GM12872 (cell line): ENCODE measurements at regions not wholly inside any gene's neighbourhood (a gene's known extent, or its start where the extent isn't known, plus 50 kb on each side); places are given as distances from the start of the nearest gene placed in this dataset.

Source experiments
- TF ChIP-seq, protein P1 (sequence below): IDR thresholded peaks from 3 replicates; pipeline ENCODE4 v1.5.1; 2011; ENCODE audit warnings: low read depth, mild to moderate bottlenecking, low read length, moderate library complexity; ENCODE audit not compliant: insufficient read depth

DNA sequence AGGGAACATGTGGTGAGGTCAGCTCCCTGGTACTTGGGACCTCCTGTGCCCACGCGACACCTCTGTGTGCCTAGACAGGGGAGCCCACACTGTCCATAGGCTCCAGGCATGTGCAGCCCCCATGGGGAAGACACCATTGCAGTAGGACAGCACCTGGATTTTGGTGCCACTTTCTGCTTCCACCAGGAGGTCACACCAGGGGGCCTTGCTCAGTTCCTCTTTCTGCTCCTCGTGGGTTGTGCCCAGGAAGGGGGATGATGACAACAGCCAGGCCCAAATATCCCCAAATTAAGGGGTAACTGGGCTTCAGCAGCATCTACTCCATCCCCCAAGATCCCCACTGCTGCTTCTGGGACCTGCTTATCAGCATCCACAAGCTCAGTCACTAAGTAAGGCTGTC lies 358.2 kb upstream of the KAZN start:
- TF ChIP-seq, protein P1, sequence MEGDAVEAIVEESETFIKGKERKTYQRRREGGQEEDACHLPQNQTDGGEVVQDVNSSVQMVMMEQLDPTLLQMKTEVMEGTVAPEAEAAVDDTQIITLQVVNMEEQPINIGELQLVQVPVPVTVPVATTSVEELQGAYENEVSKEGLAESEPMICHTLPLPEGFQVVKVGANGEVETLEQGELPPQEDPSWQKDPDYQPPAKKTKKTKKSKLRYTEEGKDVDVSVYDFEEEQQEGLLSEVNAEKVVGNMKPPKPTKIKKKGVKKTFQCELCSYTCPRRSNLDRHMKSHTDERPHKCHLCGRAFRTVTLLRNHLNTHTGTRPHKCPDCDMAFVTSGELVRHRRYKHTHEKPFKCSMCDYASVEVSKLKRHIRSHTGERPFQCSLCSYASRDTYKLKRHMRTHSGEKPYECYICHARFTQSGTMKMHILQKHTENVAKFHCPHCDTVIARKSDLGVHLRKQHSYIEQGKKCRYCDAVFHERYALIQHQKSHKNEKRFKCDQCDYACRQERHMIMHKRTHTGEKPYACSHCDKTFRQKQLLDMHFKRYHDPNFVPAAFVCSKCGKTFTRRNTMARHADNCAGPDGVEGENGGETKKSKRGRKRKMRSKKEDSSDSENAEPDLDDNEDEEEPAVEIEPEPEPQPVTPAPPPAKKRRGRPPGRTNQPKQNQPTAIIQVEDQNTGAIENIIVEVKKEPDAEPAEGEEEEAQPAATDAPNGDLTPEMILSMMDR: no peak

DNA sequence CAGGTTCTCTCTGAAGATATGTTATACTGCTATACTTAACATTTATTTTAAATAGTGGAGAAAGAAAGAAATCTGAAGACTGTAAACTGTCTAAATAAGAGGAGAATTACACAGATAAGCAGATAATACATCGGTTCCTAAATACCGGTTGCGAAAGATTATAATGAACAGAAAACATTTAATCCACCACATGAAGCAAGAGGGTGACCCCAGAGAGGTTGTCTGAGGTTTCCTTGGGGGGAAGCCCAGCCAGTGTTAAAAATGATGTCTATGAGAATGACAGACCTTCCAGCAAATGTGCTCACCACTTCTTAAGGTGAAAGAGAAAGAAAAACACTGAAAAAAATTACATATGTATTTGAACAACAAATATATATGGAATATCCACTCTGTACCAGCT lies 356.4 kb upstream of the KAZN start:
- TF ChIP-seq, protein P1: no peak

DNA sequence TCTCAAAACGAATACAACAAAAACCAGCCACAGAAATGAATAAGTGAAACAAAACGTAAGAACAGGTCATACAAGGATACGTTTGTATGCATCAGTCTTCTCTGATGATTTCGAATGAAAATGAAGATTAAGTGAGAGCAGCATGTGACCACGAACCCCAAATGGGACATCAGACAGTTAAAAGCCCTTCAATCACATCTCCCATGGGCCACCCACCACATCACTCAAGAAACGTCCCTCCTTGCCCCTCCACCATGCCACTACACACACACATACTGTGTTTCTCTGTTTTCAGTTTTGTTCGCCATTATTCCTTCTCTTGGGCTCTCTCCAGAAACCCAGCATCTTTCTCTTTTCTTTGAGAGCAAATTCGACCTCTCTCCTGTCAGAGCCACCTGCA lies 355.6 kb upstream of the KAZN start:
- TF ChIP-seq, protein P1: no peak

DNA sequence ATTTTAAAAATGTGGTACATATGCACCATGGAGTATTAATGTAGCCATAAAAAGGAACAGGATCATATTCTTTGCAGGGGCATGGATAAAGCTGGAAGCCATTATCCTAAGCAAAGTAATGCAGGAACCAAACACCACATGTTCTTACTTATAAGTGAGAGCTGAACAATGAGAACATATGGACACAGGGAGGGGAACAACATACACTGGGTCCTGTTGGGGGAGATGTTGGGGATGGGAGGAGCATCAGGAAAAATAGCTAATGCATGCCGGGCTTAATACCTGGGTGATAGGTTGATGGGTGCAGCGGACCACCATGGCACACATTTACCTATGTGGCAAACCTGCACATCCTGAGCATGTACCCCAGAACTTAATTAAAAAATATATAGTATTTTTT lies 352.5 kb upstream of the KAZN start:
- TF ChIP-seq, protein P1: no peak

DNA sequence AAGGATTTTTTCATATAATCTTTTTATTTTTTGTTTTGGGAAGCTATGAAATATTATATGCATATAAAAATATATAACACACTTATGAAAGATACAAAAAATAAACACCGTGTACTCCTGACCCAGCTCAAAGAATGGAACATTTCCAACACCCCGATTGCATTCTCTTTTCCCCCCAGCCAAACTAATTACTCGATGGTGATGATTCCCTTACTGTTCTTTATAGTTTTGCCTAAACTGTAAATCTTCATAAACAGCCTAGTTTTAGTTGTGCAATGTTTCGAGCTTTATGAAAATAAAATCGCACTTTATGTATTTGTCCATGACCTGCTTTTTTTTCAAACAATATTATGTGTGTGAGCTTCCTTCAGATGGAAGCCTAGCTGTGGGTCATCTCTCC lies 352.0 kb upstream of the KAZN start:
- TF ChIP-seq, protein P1: no peak

DNA sequence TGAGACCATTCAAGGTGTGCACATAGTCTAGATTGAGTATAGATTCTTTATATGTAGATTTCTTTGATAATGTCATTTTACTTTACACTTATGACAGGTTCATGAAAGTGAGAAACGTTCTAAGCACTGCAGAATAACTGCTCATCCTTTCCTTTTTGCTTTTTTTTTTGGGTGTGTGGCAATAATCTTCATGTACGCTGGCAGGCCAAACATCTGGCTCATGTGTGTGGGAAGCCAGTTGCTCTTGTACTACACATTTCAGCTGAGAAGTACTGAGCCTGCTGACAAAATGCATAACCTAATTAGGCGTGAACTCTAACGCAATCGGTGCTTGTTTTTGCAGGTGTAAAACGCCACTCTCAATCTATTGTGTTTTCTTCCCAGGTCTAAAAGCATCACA lies 350.8 kb upstream of the KAZN start:
- TF ChIP-seq, protein P1: no peak

DNA sequence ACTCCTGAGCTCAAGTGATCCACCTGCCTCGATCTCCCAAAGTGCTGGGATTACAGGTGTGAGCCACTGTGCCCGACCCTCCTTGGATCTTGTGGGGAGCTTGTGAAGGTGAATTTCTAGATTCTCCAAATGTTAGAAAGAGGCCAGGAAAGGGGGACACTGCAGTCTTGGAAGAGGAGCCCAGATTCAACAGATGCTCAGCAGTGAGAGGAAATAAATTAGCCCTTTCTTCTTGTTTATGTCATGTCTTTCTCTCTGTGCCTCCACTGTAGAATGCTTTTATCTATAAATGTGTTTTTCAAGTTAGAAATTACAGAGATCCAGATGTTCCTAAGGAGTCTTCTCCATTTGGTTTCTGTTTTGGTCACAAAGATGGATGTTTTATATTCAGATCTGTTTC lies 346.6 kb upstream of the KAZN start:
- TF ChIP-seq, protein P1: no peak

DNA sequence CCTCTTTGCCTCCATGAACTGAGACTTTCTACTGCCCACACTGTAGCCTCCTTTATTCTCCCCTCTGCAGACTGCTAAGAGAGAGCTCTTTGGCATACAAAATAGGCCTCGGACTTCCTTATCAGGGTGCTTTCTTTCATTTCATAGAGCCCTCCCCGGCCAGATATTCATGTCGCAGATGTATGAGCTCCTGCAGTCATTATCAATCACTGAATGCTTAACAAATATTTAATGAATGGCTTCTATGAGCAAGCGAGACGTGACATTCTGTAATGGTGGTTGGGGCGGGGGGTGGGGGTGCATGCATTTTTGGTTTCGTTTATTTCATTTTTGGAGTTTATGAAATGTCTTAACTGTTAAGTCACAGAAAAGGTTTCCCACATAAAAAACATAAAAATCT lies 344.8 kb upstream of the KAZN start:
- TF ChIP-seq, protein P1: no peak
